ENCODE measurements at regions not wholly inside any gene's neighbourhood (a gene's known extent, or its start where the extent isn't known, plus 50 kb on each side); places are given as distances from the start of the nearest gene placed in this dataset.

GRCh38 chr5:74295141-74295540 is 345.4 kb downstream of the ENC1 start:
- Histone ChIP-seq H3K36me3 (ENCODE audit: control insufficient read depth in 3 of 3, insufficient read depth in 2 of 3, low read depth in 1 of 3, low read length in 3 of 3) (no peaks in the 10 kb centered on the region), H3K9me3 (ENCODE audit: control insufficient read depth in 2 of 2, insufficient read depth in 1 of 2, low read depth in 1 of 2, low read length in 1 of 2) (no peaks in the 10 kb centered on the region), H3K27me3 (ENCODE audit: control insufficient read depth in 3 of 3, insufficient read depth in 3 of 3, low read length in 3 of 3) (no peaks in the 10 kb centered on the region), H3K4me3 (ENCODE audit: low read depth in 1 of 3, low read length in 3 of 3) (no peak overlapping the region), H3K27ac (ENCODE audit: low read depth in 1 of 3, low read length in 2 of 3) (no peak overlapping the region), H3K4me1 (ENCODE audit: control insufficient read depth in 3 of 3, insufficient read depth in 2 of 3, low read depth in 1 of 3, low read length in 2 of 3) (no peaks in the 10 kb centered on the region)
- FAIRE-seq (no peak), DNase-seq (no peak)
- 93 to 97% (median 96%) methylated on average over 3 of the region's 3 CpGs for WGBS, 3 donors

DNA sequence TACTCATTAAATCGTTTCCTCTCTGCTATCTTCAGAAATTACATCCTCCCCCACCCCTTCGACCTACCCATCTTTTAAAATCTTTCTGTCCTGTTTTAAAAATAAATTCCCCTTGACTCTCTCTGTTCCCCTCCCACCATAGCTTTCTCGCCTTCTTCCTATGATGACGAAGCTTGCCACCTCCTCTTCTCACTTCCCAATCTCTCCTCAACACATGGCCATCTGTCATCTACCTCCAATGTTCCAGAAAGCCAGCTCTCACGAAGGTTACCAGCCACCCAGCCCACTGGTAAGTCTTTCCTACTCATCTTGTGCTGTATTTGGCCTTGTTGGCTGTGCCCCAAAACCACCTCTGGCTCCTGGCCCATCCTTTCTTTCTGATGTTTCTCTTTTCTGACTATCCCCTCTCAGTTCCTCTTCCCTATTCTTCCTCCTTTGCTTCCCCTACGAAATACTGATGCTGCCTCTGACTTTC is 346.3 kb downstream of the ENC1 start:
- Histone ChIP-seq H3K9me3 (ENCODE audit: control insufficient read depth in 2 of 2, insufficient read depth in 1 of 2, low read depth in 1 of 2, low read length in 1 of 2) (no peaks in the 10 kb centered on the region), H3K4me1 (ENCODE audit: control insufficient read depth in 3 of 3, insufficient read depth in 2 of 3, low read depth in 1 of 3, low read length in 2 of 3) (no peaks in the 10 kb centered on the region), H3K4me3 (ENCODE audit: low read depth in 1 of 3, low read length in 3 of 3) (no peak overlapping the region), H3K36me3 (ENCODE audit: control insufficient read depth in 3 of 3, insufficient read depth in 2 of 3, low read depth in 1 of 3, low read length in 3 of 3) (no peaks in the 10 kb centered on the region), H3K27me3 (ENCODE audit: control insufficient read depth in 3 of 3, insufficient read depth in 3 of 3, low read length in 3 of 3) (no peaks in the 10 kb centered on the region), H3K27ac (ENCODE audit: low read depth in 1 of 3, low read length in 2 of 3) (no peak overlapping the region)
- 67 to 77% (median 70%) methylated on average over 6 of the region's 6 CpGs for WGBS, 3 donors
- FAIRE-seq (no peak), DNase-seq (no peak)

- Histone ChIP-seq H3K27ac (ENCODE audit: low read depth in 1 of 3, low read length in 2 of 3) (no peak overlapping the region), H3K9me3 (ENCODE audit: control insufficient read depth in 2 of 2, insufficient read depth in 1 of 2, low read depth in 1 of 2, low read length in 1 of 2) (no peaks in the 10 kb centered on the region), H3K36me3 (ENCODE audit: control insufficient read depth in 3 of 3, insufficient read depth in 2 of 3, low read depth in 1 of 3, low read length in 3 of 3) (no peaks in the 10 kb centered on the region), H3K27me3 (ENCODE audit: control insufficient read depth in 3 of 3, insufficient read depth in 3 of 3, low read length in 3 of 3) (no peaks in the 10 kb centered on the region), H3K4me1 (ENCODE audit: control insufficient read depth in 3 of 3, insufficient read depth in 2 of 3, low read depth in 1 of 3, low read length in 2 of 3) (no peaks in the 10 kb centered on the region), H3K4me3 (ENCODE audit: low read depth in 1 of 3, low read length in 3 of 3) (no peak overlapping the region)
- FAIRE-seq (no peak), DNase-seq (no peak)
- whole genome bisulfite sequencing, 3 donors: 78 to 94% (median 81%) methylated on average over 5 of the region's 5 CpGs
These were observed 347.3 kb downstream of the ENC1 start for GRCh38 chr5:74293182-74293581.

GRCh38 chr5:74290634-74291241 is 349.8 kb downstream of the ENC1 start:
- Histone ChIP-seq H3K36me3 (ENCODE audit: control insufficient read depth in 3 of 3, insufficient read depth in 2 of 3, low read depth in 1 of 3, low read length in 3 of 3) (no peaks in the 10 kb centered on the region), H3K4me1 (ENCODE audit: control insufficient read depth in 3 of 3, insufficient read depth in 2 of 3, low read depth in 1 of 3, low read length in 2 of 3) (peaks cover 0 to 3% (median 0%) of the 10 kb centered on the region in 3 donors), H3K27ac (ENCODE audit: low read depth in 1 of 3, low read length in 2 of 3) (no peak overlapping the region), H3K27me3 (ENCODE audit: control insufficient read depth in 3 of 3, insufficient read depth in 3 of 3, low read length in 3 of 3) (no peaks in the 10 kb centered on the region), H3K9me3 (ENCODE audit: control insufficient read depth in 2 of 2, insufficient read depth in 1 of 2, low read depth in 1 of 2, low read length in 1 of 2) (no peaks in the 10 kb centered on the region), H3K4me3 (ENCODE audit: low read depth in 1 of 3, low read length in 3 of 3) (no peak overlapping the region)
- FAIRE-seq (no peak), DNase-seq (peak; percentile 14 to 22)
- WGBS, 3 donors: 62 to 84% (median 81%) methylated on average over 1 of the region's 1 CpG

GRCh38 chr5:74289691-74290090 is 350.8 kb downstream of the ENC1 start:
- Histone ChIP-seq H3K9me3 (ENCODE audit: control insufficient read depth in 2 of 2, insufficient read depth in 1 of 2, low read depth in 1 of 2, low read length in 1 of 2) (no peaks in the 10 kb centered on the region), H3K4me1 (ENCODE audit: control insufficient read depth in 3 of 3, insufficient read depth in 2 of 3, low read depth in 1 of 3, low read length in 2 of 3) (peaks cover 0 to 3% (median 0%) of the 10 kb centered on the region in 3 donors), H3K27me3 (ENCODE audit: control insufficient read depth in 3 of 3, insufficient read depth in 3 of 3, low read length in 3 of 3) (no peaks in the 10 kb centered on the region), H3K27ac (ENCODE audit: low read depth in 1 of 3, low read length in 2 of 3) (peak overlapping the region in 1 of 3 donors; percentile 23), H3K36me3 (ENCODE audit: control insufficient read depth in 3 of 3, insufficient read depth in 2 of 3, low read depth in 1 of 3, low read length in 3 of 3) (no peaks in the 10 kb centered on the region), H3K4me3 (ENCODE audit: low read depth in 1 of 3, low read length in 3 of 3) (no peak overlapping the region)
- FAIRE-seq: no peak
- WGBS, 3 donors: 66 to 85% (median 81%) methylated on average over 1 of the region's 1 CpG
- no peak for DNase-seq

DNA sequence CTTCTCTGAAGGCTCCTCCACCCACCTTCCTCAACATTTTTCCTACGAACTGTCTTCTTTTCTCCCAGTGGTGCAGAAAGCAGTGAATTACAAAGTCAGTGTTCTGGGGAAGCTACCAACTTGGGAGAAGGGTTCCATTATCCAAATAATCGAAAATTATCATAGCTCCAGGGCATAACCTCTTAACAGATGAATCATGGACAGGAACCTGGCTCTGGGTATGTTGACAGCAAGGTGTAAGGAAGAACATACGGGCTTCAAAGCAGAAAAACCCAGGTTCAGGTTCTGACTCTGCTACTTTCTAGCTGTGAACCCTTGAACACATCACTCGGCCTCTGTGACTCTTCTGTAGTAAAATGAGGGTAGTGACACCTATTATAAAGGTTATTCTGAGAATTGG is 351.3 kb downstream of the ENC1 start:
- no peak overlapping the region for H3K4me3 ChIP-seq (ENCODE audit: low read depth in 1 of 3, low read length in 3 of 3)
- H3K36me3 ChIP-seq (ENCODE audit: control insufficient read depth in 3 of 3, insufficient read depth in 2 of 3, low read depth in 1 of 3, low read length in 3 of 3): no peaks in the 10 kb centered on the region
- DNase-seq (no peak), FAIRE-seq (no peak)
- H3K9me3 ChIP-seq (ENCODE audit: control insufficient read depth in 2 of 2, insufficient read depth in 1 of 2, low read depth in 1 of 2, low read length in 1 of 2): no peaks in the 10 kb centered on the region
- H3K27me3 ChIP-seq (ENCODE audit: control insufficient read depth in 3 of 3, insufficient read depth in 3 of 3, low read length in 3 of 3): no peaks in the 10 kb centered on the region
- 68 to 78% (median 75%) methylated on average over 4 of the region's 4 CpGs for WGBS, 3 donors
- H3K4me1 ChIP-seq (ENCODE audit: control insufficient read depth in 3 of 3, insufficient read depth in 2 of 3, low read depth in 1 of 3, low read length in 2 of 3): peaks cover 0 to 3% (median 0%) of the 10 kb centered on the region in 3 donors
- peak overlapping the region in 1 of 3 donors; percentile 81 for H3K27ac ChIP-seq (ENCODE audit: low read depth in 1 of 3, low read length in 2 of 3)

GRCh38 chr5:74288448-74289108 is 351.9 kb downstream of the ENC1 start:
- WGBS, 3 donors: 50 to 62% (median 56%) methylated on average over 3 of the region's 3 CpGs
- Histone ChIP-seq H3K9me3 (ENCODE audit: control insufficient read depth in 2 of 2, insufficient read depth in 1 of 2, low read depth in 1 of 2, low read length in 1 of 2) (no peaks in the 10 kb centered on the region), H3K27me3 (ENCODE audit: control insufficient read depth in 3 of 3, insufficient read depth in 3 of 3, low read length in 3 of 3) (no peaks in the 10 kb centered on the region), H3K4me1 (ENCODE audit: control insufficient read depth in 3 of 3, insufficient read depth in 2 of 3, low read depth in 1 of 3, low read length in 2 of 3) (peaks cover 0 to 3% (median 0%) of the 10 kb centered on the region in 3 donors), H3K36me3 (ENCODE audit: control insufficient read depth in 3 of 3, insufficient read depth in 2 of 3, low read depth in 1 of 3, low read length in 3 of 3) (no peaks in the 10 kb centered on the region), H3K27ac (ENCODE audit: low read depth in 1 of 3, low read length in 2 of 3) (no peak overlapping the region), H3K4me3 (ENCODE audit: low read depth in 1 of 3, low read length in 3 of 3) (no peak overlapping the region)
- DNase-seq: peak in 1 of 2 donors; percentile 6
- FAIRE-seq: no peak

DNA sequence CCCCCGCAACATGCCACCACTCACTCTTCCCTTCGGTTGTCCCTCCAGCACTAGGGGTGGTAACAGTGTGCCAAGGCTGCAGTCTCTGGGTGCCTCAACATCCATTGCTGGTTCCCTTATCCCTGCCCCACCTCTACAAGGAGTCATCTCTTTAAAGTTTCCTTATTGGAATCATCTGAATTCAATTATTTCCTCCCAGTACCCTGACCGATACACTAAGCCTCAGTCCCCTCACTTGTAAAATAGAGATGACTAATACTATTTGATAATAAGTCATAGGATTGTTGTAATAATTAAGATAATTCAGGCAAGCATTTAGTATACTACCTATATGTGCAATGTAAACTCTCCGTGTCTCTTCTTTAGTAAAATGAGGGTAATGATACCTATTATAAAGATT is 352.5 kb downstream of the ENC1 start:
- peak overlapping the region in 1 of 3 donors; percentile 75 for H3K27ac ChIP-seq (ENCODE audit: low read depth in 1 of 3, low read length in 2 of 3)
- H3K36me3 ChIP-seq (ENCODE audit: control insufficient read depth in 3 of 3, insufficient read depth in 2 of 3, low read depth in 1 of 3, low read length in 3 of 3): no peaks in the 10 kb centered on the region
- H3K4me3 ChIP-seq (ENCODE audit: low read depth in 1 of 3, low read length in 3 of 3): no peak overlapping the region
- FAIRE-seq: no peak
- H3K4me1 ChIP-seq (ENCODE audit: control insufficient read depth in 3 of 3, insufficient read depth in 2 of 3, low read depth in 1 of 3, low read length in 2 of 3): peaks cover 0 to 3% (median 0%) of the 10 kb centered on the region in 3 donors
- no peaks in the 10 kb centered on the region for H3K9me3 ChIP-seq (ENCODE audit: control insufficient read depth in 2 of 2, insufficient read depth in 1 of 2, low read depth in 1 of 2, low read length in 1 of 2)
- no peaks in the 10 kb centered on the region for H3K27me3 ChIP-seq (ENCODE audit: control insufficient read depth in 3 of 3, insufficient read depth in 3 of 3, low read length in 3 of 3)
- 70 to 79% (median 78%) methylated on average over 4 of the region's 4 CpGs for WGBS, 3 donors
- DNase-seq: no peak

All from small intestine (tissue), 7 donors.